ENCODE measurements at regions not wholly inside any gene's neighbourhood (a gene's known extent, or its start where the extent isn't known, plus 50 kb on each side); places are given as distances from the start of the nearest gene placed in this dataset.

DNA sequence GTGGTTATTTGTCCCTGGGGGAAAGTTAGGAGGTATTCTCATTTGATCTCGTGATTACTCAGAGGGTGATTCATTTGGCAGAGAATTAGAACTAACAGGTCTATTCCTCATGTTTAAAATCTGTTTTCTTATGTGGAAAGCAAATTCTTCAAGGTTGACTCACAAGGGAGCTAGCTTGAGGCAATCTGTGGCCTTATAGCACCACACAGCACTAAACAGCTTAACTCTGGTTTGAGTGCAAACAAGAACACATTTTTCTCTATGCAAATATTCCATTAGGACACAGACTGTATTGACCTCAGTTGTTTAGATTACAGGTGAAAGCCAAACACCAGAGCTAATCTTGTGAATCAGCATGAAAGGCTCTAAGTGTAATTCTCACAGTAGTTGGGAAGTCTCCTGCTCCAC, 694.4 kb upstream of the POU3F4 start:
- Mint-ChIP-seq H3K36me3 (no peaks in the 10 kb centered on the region), H3K9me3 (peaks cover 0 to 13% (median 5%) of the 10 kb centered on the region in 7 donors), H3K27me3 (ENCODE audit: low read depth in 3 of 3) (no peaks in the 10 kb centered on the region), H3K4me3 (no peak overlapping the region), H3K4me1 (no peaks in the 10 kb centered on the region), H3K27ac (no peak overlapping the region)
- H2AFZ ChIP-seq (ENCODE audit: insufficient read depth, low read depth, low read length, poor library complexity, severe bottlenecking), result no peak overlapping the region
- H3K27me3 ChIP-seq (ENCODE audit: control insufficient read depth in 2 of 2, insufficient read depth in 2 of 2, low read length in 2 of 2), result no peaks in the 10 kb centered on the region
- TF ChIP-seq, protein P1, sequence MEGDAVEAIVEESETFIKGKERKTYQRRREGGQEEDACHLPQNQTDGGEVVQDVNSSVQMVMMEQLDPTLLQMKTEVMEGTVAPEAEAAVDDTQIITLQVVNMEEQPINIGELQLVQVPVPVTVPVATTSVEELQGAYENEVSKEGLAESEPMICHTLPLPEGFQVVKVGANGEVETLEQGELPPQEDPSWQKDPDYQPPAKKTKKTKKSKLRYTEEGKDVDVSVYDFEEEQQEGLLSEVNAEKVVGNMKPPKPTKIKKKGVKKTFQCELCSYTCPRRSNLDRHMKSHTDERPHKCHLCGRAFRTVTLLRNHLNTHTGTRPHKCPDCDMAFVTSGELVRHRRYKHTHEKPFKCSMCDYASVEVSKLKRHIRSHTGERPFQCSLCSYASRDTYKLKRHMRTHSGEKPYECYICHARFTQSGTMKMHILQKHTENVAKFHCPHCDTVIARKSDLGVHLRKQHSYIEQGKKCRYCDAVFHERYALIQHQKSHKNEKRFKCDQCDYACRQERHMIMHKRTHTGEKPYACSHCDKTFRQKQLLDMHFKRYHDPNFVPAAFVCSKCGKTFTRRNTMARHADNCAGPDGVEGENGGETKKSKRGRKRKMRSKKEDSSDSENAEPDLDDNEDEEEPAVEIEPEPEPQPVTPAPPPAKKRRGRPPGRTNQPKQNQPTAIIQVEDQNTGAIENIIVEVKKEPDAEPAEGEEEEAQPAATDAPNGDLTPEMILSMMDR (IDR thresholded peaks at IDR 0.05), result no peak
- WGBS (ENCODE audit: insufficient coverage), result no CpG with 5 or more reads among the region's 1 CpG
- H3K9ac ChIP-seq (ENCODE audit: insufficient read depth, low read length, poor library complexity, severe bottlenecking), result no peak overlapping the region
- DNase-seq, result no peak
- H3K4me2 ChIP-seq (replicated peaks; ENCODE audit: extremely low read depth, low read length, poor library complexity, severe bottlenecking), result no peak overlapping the region
- no peak overlapping the region for H3K27ac ChIP-seq (ENCODE audit: low read depth in 1 of 2, low read length in 2 of 2)
- H4K20me1 ChIP-seq (ENCODE audit: insufficient read depth, low read length), result no peaks in the 10 kb centered on the region
- no peaks in the 10 kb centered on the region for H3K36me3 ChIP-seq (replicated peaks in 1 of 2; ENCODE audit: control insufficient read depth in 1 of 2, insufficient read depth in 2 of 2, low read length in 2 of 2)
- no peaks in the 10 kb centered on the region for H3K4me1 ChIP-seq (ENCODE audit: control insufficient read depth in 1 of 2, insufficient read depth in 2 of 2, low read length in 2 of 2)
- intact Hi-C loops (cut with micrococcal nuclease), result no loop called here
- H3K79me2 ChIP-seq (ENCODE audit: insufficient read depth, low read length), result no peaks in the 10 kb centered on the region
- peaks cover 0 to 1% of the 10 kb centered on the region in 2 donors for H3K9me3 ChIP-seq (replicated peaks in 1 of 2; ENCODE audit: control insufficient read depth in 1 of 2, insufficient read depth in 1 of 2, low read length in 2 of 2)
- no peak overlapping the region for H3K4me3 ChIP-seq (replicated peaks in 1 of 3; ENCODE audit: low read depth in 2 of 3, low read length in 3 of 3)

DNA sequence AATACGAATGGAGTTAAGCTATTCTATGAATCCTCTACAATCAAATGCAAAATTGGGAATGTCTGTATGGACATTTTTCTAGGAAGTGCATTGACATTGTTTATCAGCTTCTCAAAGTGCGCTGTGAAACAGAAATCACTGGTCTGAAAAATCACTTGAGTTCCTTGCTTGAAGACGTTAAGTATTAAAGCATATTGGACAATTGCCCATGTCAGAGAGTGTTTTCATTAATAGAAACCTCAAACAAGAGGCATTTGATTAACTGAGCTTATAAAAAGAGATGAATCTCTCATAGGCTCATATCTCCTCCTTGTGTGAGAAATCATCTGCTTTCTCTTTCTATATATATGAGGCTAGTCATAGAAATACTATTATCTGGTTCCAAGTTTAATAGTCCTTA, 692.1 kb upstream of the POU3F4 start:
- intact Hi-C loops (cut with micrococcal nuclease), result no loop called here
- no peaks in the 10 kb centered on the region for H3K27me3 ChIP-seq (ENCODE audit: control insufficient read depth in 2 of 2, insufficient read depth in 2 of 2, low read length in 2 of 2)
- no peak overlapping the region for H3K27ac Mint-ChIP-seq

More for the DNA sequence above, 692.1 kb upstream of the POU3F4 start:
- Histone ChIP-seq H3K27ac (ENCODE audit: low read depth in 1 of 2, low read length in 2 of 2) (no peak overlapping the region), H4K20me1 (ENCODE audit: insufficient read depth, low read length) (no peaks in the 10 kb centered on the region), H3K4me1 (ENCODE audit: control insufficient read depth in 1 of 2, insufficient read depth in 2 of 2, low read length in 2 of 2) (no peaks in the 10 kb centered on the region), H3K4me3 (replicated peaks in 1 of 3; ENCODE audit: low read depth in 2 of 3, low read length in 3 of 3) (no peak overlapping the region), H2AFZ (ENCODE audit: insufficient read depth, low read depth, low read length, poor library complexity, severe bottlenecking) (no peak overlapping the region), H3K36me3 (replicated peaks in 1 of 2; ENCODE audit: control insufficient read depth in 1 of 2, insufficient read depth in 2 of 2, low read length in 2 of 2) (no peaks in the 10 kb centered on the region), H3K79me2 (ENCODE audit: insufficient read depth, low read length) (no peaks in the 10 kb centered on the region), H3K9ac (ENCODE audit: insufficient read depth, low read length, poor library complexity, severe bottlenecking) (no peak overlapping the region), H3K4me2 (replicated peaks; ENCODE audit: extremely low read depth, low read length, poor library complexity, severe bottlenecking) (no peak overlapping the region), H3K9me3 (replicated peaks in 1 of 2; ENCODE audit: control insufficient read depth in 1 of 2, insufficient read depth in 1 of 2, low read length in 2 of 2) (no peaks in the 10 kb centered on the region)
- Mint-ChIP-seq H3K4me1 (no peaks in the 10 kb centered on the region), H3K27me3 (ENCODE audit: low read depth in 3 of 3) (no peaks in the 10 kb centered on the region), H3K36me3 (no peaks in the 10 kb centered on the region), H3K4me3 (no peak overlapping the region), H3K9me3 (peaks cover 0 to 12% (median 3%) of the 10 kb centered on the region in 7 donors)
- TF ChIP-seq, protein P1 (IDR thresholded peaks at IDR 0.05), result no peak
- DNase-seq, result no peak
- WGBS (ENCODE audit: insufficient coverage), result no CpG with 5 or more reads among the region's 3 CpGs
